A673 (cell line): ENCODE measurements at regions not wholly inside any gene's neighbourhood (a gene's known extent, or its start where the extent isn't known, plus 50 kb on each side); places are given as distances from the start of the nearest gene placed in this dataset.

Experiments used
- CTCF ChIP-seq: fragments of 300-800, 200-600 bp; sonication (generic); conservative IDR thresholded peaks from 2 replicates; pipeline ENCODE4 v1.5.1; 2017; ENCODE audit warnings: low read depth, mild to moderate bottlenecking, antibody characterized with exemption, low read length, moderate library complexity, mixed read lengths
- EZH2 ChIP-seq: fragments of 200-600 bp; sonication (generic); IDR thresholded peaks from 2 replicates; pipeline ENCODE4 v1.6.1; 2017; ENCODE audit warnings: borderline replicate concordance, low read depth, mild to moderate bottlenecking, mixed read lengths, antibody characterized with exemption, low read length; ENCODE audit not compliant: poor library complexity, severe bottlenecking

- TF ChIP-seq CTCF (no peak), EZH2 (no peak)
Measured at GRCh38 chr3:31250116-31250777, 282.5 kb upstream of the STT3B start.
